ENCODE measurements at regions not wholly inside any gene's neighbourhood (a gene's known extent, or its start where the extent isn't known, plus 50 kb on each side); places are given as distances from the start of the nearest gene placed in this dataset.

DNA sequence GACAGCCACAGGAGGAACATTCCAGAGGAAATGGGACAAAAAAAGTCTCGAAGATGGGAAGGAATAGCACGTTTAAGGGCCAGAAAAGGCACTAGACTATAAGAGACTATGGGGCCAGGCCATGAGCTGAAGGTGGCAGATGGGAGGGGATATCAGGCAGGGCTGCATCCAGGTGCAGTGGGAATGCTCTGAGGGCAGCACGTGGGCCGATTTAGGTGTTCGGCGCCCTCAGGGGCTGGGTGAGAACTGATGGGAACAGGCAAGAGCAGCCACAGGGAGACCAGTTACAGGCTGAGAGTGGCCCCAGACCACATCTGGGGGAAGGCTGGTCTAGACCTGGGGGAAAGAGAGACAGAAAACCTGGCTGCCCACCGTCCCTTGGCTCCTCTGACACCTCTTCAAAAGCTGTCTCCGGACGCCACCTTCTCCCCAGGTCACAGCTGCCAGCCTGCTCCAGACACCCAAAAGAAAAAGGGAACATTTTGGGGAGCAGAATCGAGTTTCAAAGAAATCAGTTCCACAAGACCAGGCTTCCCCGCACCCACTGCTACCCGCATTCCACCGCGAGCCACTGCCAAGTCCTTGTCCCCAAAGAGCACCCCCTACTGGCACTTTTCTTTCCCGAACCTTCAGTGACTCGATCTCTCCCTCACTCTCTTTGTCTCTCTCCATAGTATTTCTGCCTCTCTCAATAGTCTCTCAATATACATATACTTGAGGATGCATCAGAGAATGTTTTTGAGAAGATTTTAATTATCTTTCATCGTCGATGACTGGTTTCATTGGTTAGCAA is 190.1 kb upstream of the AGAP1 start:
- no peak for DNase-seq (ENCODE audit: low spot score)

- DNase-seq (ENCODE audit: low spot score) = no peak
These were observed 188.2 kb upstream of the AGAP1 start for GRCh38 chr2:235305678-235306077.

- DNase-seq (ENCODE audit: low spot score) = no peak
These were observed 182.8 kb upstream of the AGAP1 start for GRCh38 chr2:235311044-235311443.

DNA sequence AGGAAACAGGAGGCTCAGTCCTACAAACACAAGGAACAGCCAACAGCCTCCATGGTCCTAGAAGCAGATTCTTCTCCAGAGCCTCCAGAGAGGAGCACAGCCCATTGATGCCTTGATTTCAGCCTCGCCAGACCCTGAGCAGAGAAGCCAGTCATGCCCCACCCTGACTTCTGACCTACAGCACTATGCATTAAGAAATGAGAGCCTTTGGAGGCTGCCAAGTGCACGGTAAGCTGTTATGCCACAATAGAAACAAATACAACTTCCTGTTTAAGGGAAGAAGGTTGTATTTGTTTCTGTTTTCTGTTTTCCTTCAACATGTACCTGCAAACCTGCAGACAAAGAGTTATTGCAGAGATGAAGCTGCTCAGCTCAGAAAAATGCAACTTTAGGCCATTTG is 181.3 kb upstream of the AGAP1 start:
- DNase-seq (ENCODE audit: low spot score) = no peak

GRCh38 chr2:235314371-235314930 is 179.4 kb upstream of the AGAP1 start:
- DNase-seq (ENCODE audit: low spot score) = no peak

GRCh38 chr2:235319095-235319494 is 174.7 kb upstream of the AGAP1 start:
- DNase-seq (ENCODE audit: low spot score) = no peak

GRCh38 chr2:235320326-235320725 is 173.5 kb upstream of the AGAP1 start:
- no peak for DNase-seq (ENCODE audit: low spot score)

GRCh38 chr2:235324324-235324723 is 169.5 kb upstream of the AGAP1 start:
- DNase-seq (ENCODE audit: low spot score) = no peak

DNA sequence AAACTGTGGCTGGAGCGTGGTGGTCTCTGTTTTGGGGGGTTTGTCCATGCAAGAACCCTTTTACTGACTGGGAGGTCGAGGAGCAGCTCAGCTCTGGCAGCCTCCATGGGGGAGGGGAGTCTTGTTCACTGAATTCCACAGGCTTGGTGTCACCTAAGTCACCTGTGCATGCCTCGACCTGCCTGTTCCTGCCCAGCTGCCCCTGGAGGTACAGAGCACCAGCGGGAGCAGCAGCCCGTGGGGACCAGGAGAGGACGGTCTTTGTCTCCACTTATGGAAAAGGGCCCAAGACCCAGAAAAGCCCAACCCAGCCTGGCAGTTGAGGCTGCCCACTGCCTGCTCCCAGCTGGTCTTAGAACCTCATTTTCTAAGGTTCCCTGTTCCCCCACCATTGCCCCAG is 168.7 kb upstream of the AGAP1 start:
- DNase-seq (ENCODE audit: low spot score) = peak; percentile 55

DNA sequence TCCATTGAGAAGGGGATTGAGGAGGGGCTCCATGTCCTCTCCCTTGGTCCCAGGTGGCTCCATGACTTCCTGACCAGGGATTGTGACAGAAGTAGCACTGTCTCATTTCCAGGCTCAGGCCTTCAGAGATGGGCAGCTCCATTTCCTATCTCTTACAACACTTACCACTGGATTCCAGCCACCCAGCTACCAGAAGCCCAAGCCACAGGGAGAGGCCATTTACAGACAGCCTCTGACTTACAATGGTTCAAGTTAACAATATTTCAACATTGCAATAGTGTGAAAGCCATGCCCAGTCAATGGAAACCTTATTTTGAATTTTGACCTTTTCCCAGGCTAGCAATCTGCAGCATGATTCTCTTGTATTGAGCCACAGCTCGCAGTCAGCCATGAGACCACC is 164.9 kb upstream of the AGAP1 start:
- DNase-seq (ENCODE audit: low spot score) = no peak

DNA sequence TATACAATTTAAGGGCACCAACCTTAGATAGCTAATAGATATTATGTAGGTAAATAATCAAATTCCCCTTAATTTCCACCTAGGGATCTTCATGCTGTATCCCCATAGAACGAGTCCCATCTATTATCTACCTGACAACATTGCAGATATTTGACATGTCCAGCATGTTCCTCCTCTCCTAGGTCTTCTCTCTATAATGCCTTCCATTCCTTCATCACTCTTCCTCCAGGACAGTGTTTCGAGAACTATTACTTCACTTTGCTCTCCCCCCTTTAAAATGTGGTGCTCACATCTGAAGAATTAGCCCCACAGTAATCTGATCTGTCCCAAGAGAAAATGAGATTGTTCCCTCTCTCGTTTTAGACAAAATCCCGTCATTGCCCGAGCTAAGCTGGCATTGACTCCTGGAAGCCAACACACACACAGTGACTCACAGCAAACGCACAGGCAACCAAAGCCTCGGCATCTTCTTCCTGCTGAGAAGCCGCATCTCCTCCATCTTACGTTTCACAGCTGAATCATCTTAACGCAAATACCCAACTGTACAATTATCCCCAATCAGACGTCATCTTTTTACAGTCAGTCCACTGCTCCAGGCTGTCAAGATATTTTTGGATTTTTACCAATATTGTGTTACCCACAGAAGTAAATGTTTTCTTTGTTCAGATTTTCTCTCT is 162.9 kb upstream of the AGAP1 start:
- DNase-seq (ENCODE audit: low spot score) = peak; percentile 9

DNA sequence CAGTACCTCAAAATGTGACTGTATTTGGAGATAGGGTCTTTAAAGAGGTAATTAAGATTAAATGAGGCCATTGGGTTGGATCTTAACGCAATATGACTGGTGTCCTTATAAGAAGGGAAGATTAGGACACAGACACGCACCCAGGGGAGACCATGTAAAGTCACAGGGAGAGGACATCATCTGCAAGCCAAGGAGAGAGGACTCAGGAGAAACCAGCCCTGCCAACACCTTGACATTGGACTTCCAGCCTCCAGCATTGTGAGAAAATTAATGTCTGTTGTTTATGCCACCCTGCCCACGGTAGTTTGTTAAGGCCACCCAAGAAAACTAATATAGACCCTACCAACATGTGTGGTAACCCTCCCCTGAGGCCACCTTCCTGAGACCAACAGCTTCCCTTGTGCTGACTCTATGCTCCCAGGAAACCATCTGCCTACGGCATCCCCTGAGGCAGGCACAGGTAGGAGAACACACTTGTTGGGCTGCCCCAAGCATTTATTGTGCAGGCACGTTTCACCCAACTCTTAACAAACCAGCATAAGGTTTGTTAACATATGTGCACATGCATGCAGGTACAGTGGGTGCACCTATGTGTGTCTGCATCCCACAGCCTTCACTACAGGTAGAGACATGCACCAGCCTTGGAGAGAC is 161.5 kb upstream of the AGAP1 start:
- DNase-seq (ENCODE audit: low spot score) = no peak

DNA sequence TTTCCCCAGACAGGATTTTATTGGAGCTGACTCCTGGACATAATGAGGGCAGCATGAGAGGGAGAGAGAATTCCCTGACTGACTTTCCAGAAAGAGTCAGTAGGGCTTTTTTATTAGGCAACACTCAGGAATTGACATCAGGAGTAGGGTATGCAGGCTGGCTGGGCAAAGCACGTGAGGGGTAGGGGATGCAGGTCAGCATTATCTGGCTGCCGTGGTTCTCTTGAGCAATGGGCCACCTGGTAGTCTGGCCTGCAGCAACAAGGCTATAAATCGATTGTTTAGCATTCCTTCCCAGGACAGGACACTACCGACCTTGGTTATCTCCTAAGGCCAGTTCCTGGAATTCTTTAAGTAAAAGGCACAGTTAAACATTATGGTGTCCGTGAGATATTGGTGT is 160.8 kb upstream of the AGAP1 start:
- DNase-seq (ENCODE audit: low spot score) = no peak

DNA sequence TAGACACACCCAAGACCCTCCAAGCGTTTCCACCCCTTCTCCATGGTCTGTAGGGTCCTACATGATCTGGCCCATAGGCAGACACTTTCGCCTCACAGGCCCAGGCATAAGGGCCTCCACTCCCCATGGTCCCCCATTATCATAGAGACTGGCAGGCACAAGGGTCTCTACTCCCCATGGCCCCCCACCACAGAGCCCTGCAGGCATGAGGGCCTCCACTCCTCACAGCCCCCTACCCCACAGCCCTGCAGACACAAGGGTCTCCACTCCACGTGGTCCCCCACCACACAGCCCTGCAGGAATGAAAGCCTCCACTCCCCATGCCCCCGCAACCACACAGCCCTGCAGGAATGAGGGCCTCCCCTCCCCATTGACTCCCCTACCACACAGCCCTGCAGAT is 159.7 kb upstream of the AGAP1 start:
- no peak for DNase-seq (ENCODE audit: low spot score)

DNA sequence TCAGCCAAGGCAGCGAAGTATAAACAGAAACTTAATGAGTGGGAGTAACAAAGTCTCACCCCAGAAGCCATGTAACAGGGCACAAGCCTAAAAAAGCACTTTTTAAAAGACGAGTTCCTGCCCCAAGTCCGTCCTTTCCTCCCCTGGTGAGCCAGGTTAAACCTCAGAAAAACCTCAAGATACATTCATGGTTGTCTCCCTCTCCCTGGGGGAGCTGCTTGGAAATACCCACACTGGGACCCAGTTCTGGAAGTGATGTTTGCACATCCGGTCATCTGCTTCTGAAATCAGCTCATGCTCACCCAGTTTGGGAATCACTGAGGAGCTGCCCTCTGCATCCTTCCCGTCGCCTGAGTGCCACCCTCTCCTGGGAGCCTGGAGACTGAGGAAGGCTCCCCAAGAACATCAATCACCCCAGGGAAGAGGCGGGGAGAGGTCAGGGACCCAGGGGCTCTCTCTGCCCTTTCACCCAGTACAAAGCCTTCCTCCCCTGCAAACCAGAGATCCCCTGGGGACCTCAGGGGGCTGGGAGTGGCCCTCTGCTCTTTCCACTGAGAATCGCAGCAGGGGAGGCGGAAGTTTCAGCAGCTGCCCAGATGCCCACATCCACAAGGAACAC is 150.6 kb upstream of the AGAP1 start:
- DNase-seq (ENCODE audit: low spot score) = peak; percentile 52

DNA sequence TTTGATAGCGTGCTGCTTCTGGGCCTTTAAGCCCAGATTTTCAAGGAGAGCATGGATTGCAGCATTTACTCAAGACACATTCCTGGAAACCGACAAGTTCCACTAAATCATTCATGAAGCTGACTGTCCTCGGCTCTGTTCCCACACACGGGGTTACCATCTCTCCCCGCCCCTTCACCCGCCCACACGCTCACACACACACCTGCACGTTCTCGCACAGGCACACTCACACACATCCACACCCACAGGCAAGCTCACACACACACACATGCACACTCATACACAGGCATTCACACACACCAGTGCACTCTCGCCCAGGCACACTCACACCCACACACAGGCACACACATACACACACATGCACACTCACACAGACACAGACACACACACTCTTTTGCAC is 150.0 kb upstream of the AGAP1 start:
- DNase-seq (ENCODE audit: low spot score) = peak; percentile 56

DNA sequence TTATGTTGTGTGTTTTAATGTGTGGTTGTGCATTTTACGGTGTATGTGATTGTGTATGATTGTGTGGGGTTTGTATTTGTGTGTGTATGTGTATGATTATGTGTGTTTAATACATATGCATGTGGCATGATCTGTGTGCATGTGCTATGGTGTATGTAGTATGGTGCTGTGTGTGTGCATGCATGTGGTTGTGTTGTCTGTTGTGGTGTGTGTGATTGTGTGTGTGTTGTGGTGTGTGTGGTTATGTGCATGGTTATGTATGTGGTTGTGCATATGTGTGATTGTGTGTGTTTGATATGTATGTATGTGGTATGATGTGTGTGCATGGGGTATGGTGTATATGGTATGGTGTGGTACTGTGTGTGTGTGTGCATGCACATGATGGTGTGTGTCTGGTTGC is 148.1 kb upstream of the AGAP1 start:
- DNase-seq (ENCODE audit: low spot score) = no peak

- DNase-seq (ENCODE audit: low spot score) = peak; percentile 61
These were observed 146.2 kb upstream of the AGAP1 start for GRCh38 chr2:235347691-235348090.

DNA sequence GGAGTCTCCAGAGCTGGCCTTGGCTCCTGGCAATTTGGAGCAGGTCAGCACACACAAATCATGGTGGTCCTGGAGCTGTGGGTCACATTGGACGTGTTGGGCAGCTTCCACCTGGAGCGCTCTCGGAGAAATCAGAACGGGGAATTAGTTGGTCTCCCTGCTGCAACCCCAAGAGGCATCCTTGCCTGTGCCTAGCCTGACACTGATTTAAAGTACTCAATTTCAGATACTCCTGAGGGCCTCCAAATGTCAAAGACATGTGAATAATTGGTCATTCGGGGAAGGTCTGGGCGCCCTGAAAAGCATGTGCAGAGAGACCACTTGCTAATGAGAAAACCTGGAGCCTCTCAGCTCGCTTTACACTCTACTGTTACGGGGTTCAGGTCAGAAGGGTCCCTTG is 145.5 kb upstream of the AGAP1 start:
- no peak for DNase-seq (ENCODE audit: low spot score)

GRCh38 chr2:235350234-235350633 is 143.6 kb upstream of the AGAP1 start:
- DNase-seq (ENCODE audit: low spot score) = no peak

GRCh38 chr2:235352541-235352940 is 141.3 kb upstream of the AGAP1 start:
- no peak for DNase-seq (ENCODE audit: low spot score)

DNA sequence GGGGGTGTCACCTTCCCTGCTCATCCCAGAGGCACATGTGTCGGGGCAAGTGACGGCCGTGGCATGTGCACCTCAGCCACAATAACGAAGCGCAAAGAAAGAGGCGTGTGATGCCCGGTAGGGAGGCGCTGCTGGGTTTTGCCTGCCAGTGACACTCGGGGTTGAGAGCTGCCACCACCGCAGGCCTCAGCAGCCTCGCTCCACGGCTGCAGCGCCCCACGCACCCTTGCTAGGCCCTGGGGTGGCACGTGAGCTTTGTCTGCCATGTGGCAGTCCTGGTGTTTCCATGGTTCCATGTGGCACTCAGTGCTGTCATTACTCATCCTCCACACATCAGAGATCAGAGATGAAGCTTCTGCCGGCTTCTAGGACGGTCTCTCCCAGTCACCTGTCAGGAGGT is 136.0 kb upstream of the AGAP1 start:
- DNase-seq (ENCODE audit: low spot score) = no peak

Data from kidney tubule cell (primary cell).